NCI-H146 treated with DMSO at 0.1 percent for 48 hours (cell line): ENCODE measurements at regions not wholly inside any gene's neighbourhood (a gene's known extent, or its start where the extent isn't known, plus 50 kb on each side); places are given as distances from the start of the nearest gene placed in this dataset.
"Not testable (repeated sequence)": the region's sequence is repeated elsewhere in the genome, so short reads cannot be mapped to it uniquely, and the experiment has no call there.

Experiments
- DNase-seq: peaks from one replicate; lab custom pipeline; 2025; ENCODE audit not compliant: unreplicated experiment; lab: John Stamatoyannopoulos, UW

GRCh38 chr12:31906557-31907301, 52.5 kb upstream of the RESF1 start:
- no peak for DNase-seq

- no peak for DNase-seq
These were observed 56.2 kb upstream of the RESF1 start for GRCh38 chr12:31903025-31903424.

DNA sequence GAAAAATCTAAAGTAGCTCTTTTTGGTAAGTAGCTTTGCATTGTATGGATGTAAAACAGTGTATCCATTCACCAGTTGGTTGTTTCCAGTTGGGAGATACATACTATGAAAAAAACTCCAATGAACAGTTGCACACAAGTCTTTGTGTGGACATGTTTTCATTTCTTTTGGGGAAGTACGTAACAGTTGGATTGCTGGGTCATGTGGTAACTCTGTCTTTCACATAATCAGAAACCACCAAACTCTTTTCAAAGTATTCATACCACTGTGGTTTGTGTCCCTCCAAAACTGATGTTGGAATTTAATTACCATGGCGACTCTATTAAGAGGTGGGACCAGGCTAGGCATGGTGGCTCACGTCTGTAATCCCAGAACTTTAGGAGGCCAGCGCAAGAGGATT, 58.9 kb upstream of the RESF1 start:
- no peak for DNase-seq

DNA sequence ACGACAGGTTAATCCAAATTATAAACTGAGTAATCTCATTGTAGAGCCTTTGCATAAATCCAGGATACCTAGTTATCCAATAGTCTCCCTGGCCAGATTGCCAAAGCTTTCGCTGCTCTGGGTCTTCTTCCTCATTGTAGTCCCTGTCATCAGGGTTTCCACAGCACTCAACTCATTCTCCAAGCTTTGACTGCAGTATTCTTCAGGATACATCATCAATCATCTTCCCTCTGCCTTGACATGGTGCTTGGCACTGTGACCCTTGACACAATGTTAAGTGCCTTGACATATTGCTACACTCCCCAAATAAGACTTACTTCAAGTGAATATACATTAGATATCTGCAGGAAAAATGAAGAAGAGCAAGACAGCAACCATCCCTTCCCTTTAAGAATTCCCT, 60.1 kb upstream of the RESF1 start:
- no peak for DNase-seq

GRCh38 chr12:31897781-31898503, 61.3 kb upstream of the RESF1 start:
- peak; percentile 27 for DNase-seq

DNA sequence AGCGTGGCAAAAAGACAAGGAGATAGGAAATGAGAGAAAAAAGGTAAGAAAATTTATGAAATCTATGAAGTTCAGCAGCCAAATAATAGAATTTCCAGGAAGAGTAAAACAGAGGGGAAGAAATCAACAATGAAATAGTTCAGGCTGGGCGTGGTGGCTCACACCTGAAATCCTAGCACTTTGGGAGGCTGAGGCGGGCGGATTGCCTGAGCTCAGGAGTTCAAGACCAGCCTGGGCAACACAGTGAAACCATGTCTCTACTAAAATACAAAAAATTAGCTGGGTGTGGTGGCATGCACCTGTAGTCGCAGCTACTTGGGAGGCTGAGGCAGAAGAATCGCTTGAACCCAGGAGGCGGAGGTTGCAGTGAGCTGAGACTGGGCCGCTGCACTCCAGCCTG, 62.1 kb upstream of the RESF1 start:
- DNase-seq, result not testable (repeated sequence)

DNA sequence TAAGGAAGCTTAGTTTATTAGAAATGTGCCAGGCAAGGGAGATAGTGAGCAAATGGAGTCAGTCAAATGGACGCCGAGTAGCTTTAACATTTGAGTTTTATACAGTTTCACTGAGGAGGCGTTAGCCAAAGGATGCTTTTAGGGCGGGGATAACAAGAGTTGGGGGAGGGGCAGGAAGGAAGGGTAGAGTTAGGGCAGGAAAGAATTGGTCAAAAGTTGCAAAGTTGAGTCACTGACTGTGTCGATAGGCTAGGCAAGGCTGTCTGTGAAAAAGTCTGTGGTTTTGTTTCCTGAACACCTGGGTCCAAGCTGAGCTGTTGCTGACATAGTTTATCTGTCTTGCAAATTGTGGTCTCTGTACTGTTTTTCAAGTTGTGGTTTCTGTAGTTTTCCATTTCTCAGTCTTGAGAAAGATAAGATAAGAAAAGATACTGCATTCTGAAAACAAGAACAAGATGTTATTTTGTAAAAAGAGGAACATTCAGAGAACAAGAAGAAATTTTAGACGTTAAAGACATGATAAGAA, 62.6 kb upstream of the RESF1 start:
- DNase-seq, result no peak

GRCh38 chr12:31895449-31896150, 63.6 kb upstream of the RESF1 start:
- no peak for DNase-seq

- DNase-seq, result no peak
These were observed 68.6 kb upstream of the RESF1 start for GRCh38 chr12:31890295-31891285.

- no peak for DNase-seq
These were observed 72.0 kb upstream of the RESF1 start for GRCh38 chr12:31887109-31887811.

GRCh38 chr12:31882682-31883081, 76.5 kb upstream of the RESF1 start:
- DNase-seq, result not testable (repeated sequence)

GRCh38 chr12:31880340-31880739, 78.9 kb upstream of the RESF1 start:
- DNase-seq, result no peak

GRCh38 chr12:31877884-31878283, 81.3 kb upstream of the RESF1 start:
- no peak for DNase-seq

DNA sequence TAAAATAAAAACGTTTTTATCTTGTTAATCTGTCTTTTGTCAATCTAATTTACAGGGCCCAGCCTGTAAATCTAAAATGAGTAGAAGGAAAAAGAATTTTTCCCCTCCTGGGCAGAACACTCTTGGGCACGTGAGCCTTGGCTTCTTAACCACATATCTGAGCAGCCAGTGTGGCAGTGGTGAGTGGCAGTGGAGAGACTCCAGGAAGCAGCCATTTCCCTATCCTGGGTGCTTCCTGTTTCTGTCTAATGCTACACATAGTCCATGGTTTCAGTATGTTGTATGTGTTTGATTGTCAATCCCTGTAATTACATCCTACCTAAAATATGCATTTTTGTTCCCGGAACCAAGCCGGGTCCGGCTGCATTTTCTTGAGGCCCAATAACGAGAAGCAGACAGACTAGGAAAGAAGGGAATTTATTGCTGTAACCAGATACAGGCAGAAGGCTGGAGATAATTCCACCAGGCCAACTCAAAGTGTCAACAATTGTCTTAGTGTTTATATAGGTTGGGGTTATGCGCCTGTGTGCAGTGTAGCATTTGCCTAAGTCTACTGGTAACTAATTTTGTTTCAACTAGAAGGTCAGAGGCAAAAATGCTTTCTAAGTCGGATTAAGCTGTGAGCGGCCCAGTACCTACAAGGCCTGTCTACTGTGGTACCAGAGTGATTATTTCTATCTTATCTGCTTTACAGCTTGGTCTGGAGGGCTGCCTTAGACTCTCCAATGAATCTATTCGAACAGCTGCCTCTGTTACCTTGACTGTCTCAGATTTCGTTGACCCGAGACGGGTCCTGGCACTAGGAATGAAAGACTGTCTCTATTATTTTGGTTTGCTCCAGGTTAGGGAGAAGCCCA, 82.4 kb upstream of the RESF1 start:
- no peak for DNase-seq

DNA sequence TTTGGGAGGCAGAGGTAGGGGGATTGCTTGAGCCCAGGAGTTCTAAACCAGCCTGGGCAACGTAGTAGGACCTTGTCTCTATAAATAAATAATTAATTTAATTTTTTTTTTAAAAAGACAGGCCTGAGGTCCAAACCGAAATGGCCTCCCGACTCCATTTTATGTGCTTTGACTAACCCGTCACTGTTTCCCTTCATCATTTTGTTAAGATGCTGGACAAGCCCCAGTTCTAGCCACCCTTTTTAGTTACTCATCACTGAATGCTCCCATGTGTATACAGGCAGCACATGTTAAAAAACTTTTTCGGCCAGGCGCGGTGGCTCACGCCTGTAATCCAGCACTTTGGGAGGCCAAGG, 83.6 kb upstream of the RESF1 start:
- DNase-seq, result no peak

DNA sequence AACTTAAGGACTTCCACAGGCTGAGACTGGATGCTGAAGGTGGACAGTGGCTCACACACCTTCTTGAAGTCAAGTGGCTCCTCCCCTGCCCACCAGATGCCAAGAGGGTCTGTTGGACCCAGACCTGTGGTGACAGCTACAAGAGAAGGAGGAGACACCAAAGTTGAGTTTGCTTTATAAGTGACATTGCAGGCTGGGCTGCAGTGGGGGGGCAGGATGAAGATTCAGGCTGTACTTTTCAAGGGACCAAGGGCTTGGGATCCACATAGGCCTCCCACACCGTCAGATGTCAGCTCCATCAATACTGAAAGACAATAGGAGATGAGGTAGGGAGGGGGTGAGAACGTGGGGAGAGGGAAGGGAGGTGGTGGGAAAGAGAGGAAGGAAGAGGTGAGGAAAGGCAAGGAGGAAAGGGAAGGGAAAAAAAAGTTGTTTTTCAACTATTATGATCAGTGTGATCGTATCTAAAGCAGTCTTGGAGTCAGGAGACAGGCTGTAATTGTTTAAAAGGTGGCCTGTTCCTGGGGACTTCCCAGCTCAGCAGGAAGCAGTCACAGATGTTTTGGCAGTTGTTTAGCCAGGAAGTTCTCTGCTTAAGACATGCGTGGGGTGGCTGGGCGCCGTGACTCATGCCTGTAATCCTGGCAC, 84.1 kb upstream of the RESF1 start:
- DNase-seq, result no peak

GRCh38 chr12:31872831-31873604, 86.2 kb upstream of the RESF1 start:
- no peak for DNase-seq

DNA sequence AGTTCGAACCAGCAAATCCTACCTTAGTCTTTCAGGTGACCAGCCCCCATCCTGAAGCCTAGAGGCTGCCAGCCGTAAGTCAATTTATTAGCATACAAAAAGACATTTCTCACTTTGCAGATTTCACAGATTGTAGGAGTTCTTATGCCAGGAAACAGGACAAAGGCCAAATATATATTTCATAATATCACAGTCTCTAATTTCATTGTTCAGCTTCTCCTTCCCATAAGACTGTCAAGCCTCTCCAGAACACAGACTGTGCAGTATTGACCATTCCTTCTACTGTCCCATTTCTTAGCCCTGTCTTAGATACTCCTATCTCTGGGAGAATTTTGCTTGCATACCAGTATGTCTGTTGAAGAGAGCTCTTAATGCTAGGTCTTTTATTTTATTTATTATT, 89.2 kb upstream of the RESF1 start:
- no peak for DNase-seq
